Mucosa of rectum (tissue), 2 donors: ENCODE measurements at regions not wholly inside any gene's neighbourhood (a gene's known extent, or its start where the extent isn't known, plus 50 kb on each side); places are given as distances from the start of the nearest gene placed in this dataset.
"Not testable (repeated sequence)": the region's sequence is repeated elsewhere in the genome, so short reads cannot be mapped to it uniquely, and the experiment has no call there.

Experiments
- H3K27ac ChIP-seq, 2 donors: one replicate each; pipeline ENCODE4 v1.7.0; 2013; ENCODE audit warnings: inconsistent platforms in 2 of 2, low read depth in 2 of 2, low read length in 2 of 2
- H3K27me3 ChIP-seq, 2 donors: one replicate each; pipeline ENCODE4 v1.7.0; 2013; ENCODE audit warnings: low read length in 2 of 2; ENCODE audit not compliant: control insufficient read depth in 2 of 2, insufficient read depth in 2 of 2
- H3K36me3 ChIP-seq, 2 donors: one replicate each; pipeline ENCODE4 v1.7.0; 2013; ENCODE audit warnings: low read length in 2 of 2; ENCODE audit not compliant: control insufficient read depth in 2 of 2, insufficient read depth in 2 of 2
- H3K4me1 ChIP-seq, 2 donors: one replicate each; pipeline ENCODE4 v1.7.0; 2013; ENCODE audit warnings: low read length in 2 of 2, mild to moderate bottlenecking in 1 of 2; ENCODE audit not compliant: control insufficient read depth in 2 of 2, insufficient read depth in 2 of 2
- H3K4me3 ChIP-seq, 2 donors: one replicate each; pipeline ENCODE4 v1.7.0; 2013; ENCODE audit warnings: low read length in 2 of 2
- H3K9ac ChIP-seq, 2 donors: one replicate each; pipeline ENCODE4 v1.7.0; 2013; ENCODE audit warnings: low read length in 2 of 2, low read depth in 1 of 2, mild to moderate bottlenecking in 1 of 2
- H3K9me3 ChIP-seq, 2 donors: one replicate each; pipeline ENCODE4 v1.7.0; 2013; ENCODE audit warnings: low read length in 2 of 2; ENCODE audit not compliant: control insufficient read depth in 2 of 2
- donor health status: healthy.
- donor health status: Normal muscosa, but diverticular disease.

- peaks cover 0 to 2% of the 10 kb centered on the region in 2 donors for H3K4me1 ChIP-seq
- no peaks in the 10 kb centered on the region for H3K36me3 ChIP-seq
- no peak overlapping the region for H3K4me3 ChIP-seq
- no peak overlapping the region for H3K9ac ChIP-seq
- H3K27ac ChIP-seq: no peak overlapping the region
- H3K9me3 ChIP-seq: no peaks in the 10 kb centered on the region
- H3K27me3 ChIP-seq: no peaks in the 10 kb centered on the region
Observed at GRCh38 chr1:213523781-213524398, 463.9 kb upstream of the PROX1 start.

- no peak overlapping the region for H3K9ac ChIP-seq
- no peak overlapping the region for H3K4me3 ChIP-seq
- no peaks in the 10 kb centered on the region for H3K9me3 ChIP-seq
- no peaks in the 10 kb centered on the region for H3K36me3 ChIP-seq
- H3K4me1 ChIP-seq: no peaks in the 10 kb centered on the region
- no peaks in the 10 kb centered on the region for H3K27me3 ChIP-seq
- H3K27ac ChIP-seq: no peak overlapping the region
Observed at GRCh38 chr1:213526306-213526705, 461.5 kb upstream of the PROX1 start.

- Histone ChIP-seq H3K9ac (no peak overlapping the region), H3K9me3 (no peaks in the 10 kb centered on the region), H3K4me1 (no peaks in the 10 kb centered on the region), H3K4me3 (no peak overlapping the region), H3K27ac (no peak overlapping the region), H3K27me3 (no peaks in the 10 kb centered on the region), H3K36me3 (no peaks in the 10 kb centered on the region)
Observed at GRCh38 chr1:213530611-213531320, 457.0 kb upstream of the PROX1 start.

- Histone ChIP-seq H3K4me3 (no peak overlapping the region), H3K9me3 (no peaks in the 10 kb centered on the region), H3K27ac (no peak overlapping the region), H3K9ac (no peak overlapping the region), H3K36me3 (no peaks in the 10 kb centered on the region), H3K27me3 (no peaks in the 10 kb centered on the region), H3K4me1 (no peaks in the 10 kb centered on the region)
Observed at GRCh38 chr1:213531369-213532310, 456.1 kb upstream of the PROX1 start.

GRCh38 chr1:213533125-213533524, 454.6 kb upstream of the PROX1 start:
- Histone ChIP-seq H3K4me1 (no peaks in the 10 kb centered on the region), H3K9me3 (no peaks in the 10 kb centered on the region), H3K27ac (no peak overlapping the region)

GRCh38 chr1:213535679-213536078, 452.1 kb upstream of the PROX1 start:
- Histone ChIP-seq H3K36me3 (no peaks in the 10 kb centered on the region), H3K27ac (no peak overlapping the region), H3K4me1 (no peaks in the 10 kb centered on the region), H3K9ac (no peak overlapping the region), H3K9me3 (no peaks in the 10 kb centered on the region), H3K27me3 (no peaks in the 10 kb centered on the region), H3K4me3 (no peak overlapping the region)

More at GRCh38 chr1:213533125-213533524, 454.6 kb upstream of the PROX1 start:
- Histone ChIP-seq H3K27me3 (no peaks in the 10 kb centered on the region), H3K4me3 (no peak overlapping the region), H3K9ac (no peak overlapping the region), H3K36me3 (no peaks in the 10 kb centered on the region)

- Histone ChIP-seq H3K4me3 (no peak overlapping the region), H3K27me3 (no peaks in the 10 kb centered on the region), H3K9me3 (no peaks in the 10 kb centered on the region), H3K9ac (no peak overlapping the region), H3K4me1 (no peaks in the 10 kb centered on the region), H3K27ac (no peak overlapping the region), H3K36me3 (no peaks in the 10 kb centered on the region)
Observed at GRCh38 chr1:213538251-213538650, 449.5 kb upstream of the PROX1 start.

GRCh38 chr1:213539464-213539863, 448.3 kb upstream of the PROX1 start:
- Histone ChIP-seq H3K9me3 (no peaks in the 10 kb centered on the region), H3K9ac (no peak overlapping the region), H3K4me3 (no peak overlapping the region), H3K27ac (no peak overlapping the region), H3K27me3 (no peaks in the 10 kb centered on the region), H3K36me3 (no peaks in the 10 kb centered on the region), H3K4me1 (no peaks in the 10 kb centered on the region)

GRCh38 chr1:213541641-213542040, 446.1 kb upstream of the PROX1 start:
- Histone ChIP-seq H3K36me3 (no peaks in the 10 kb centered on the region), H3K4me1 (no peaks in the 10 kb centered on the region), H3K27ac (no peak overlapping the region), H3K4me3 (no peak overlapping the region), H3K27me3 (no peaks in the 10 kb centered on the region), H3K9ac (no peak overlapping the region), H3K9me3 (no peaks in the 10 kb centered on the region)

GRCh38 chr1:213545181-213545580, 442.6 kb upstream of the PROX1 start:
- not testable (repeated sequence) for H3K27ac ChIP-seq, H3K4me1 ChIP-seq, H3K27me3 ChIP-seq, H3K36me3 ChIP-seq, H3K9me3 ChIP-seq, H3K4me3 ChIP-seq, H3K9ac ChIP-seq
